ENCODE measurements at regions not wholly inside any gene's neighbourhood (a gene's known extent, or its start where the extent isn't known, plus 50 kb on each side); places are given as distances from the start of the nearest gene placed in this dataset.

DNA sequence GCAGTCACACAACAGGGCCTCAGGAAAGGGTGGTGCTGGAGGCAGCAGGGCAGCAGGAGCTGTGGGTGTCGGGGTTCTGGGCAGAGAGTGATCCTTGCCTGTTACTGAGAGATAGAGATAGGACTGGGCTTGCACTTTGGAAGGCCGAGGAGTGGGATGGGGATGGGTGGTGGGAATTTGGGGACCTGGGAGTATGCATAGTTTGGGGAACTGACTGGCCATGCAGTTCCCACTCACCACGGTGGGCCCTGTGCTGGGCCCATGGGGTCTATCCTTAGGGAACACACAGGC is 192.5 kb upstream of the LINGO1 start (continued):
- TF ChIP-seq CHD7 (IDR thresholded peaks at IDR 0.05; ENCODE audit: insufficient replicate concordance, low read length) = no peak
- no peak for TF ChIP-seq TCF12 (IDR thresholded peaks at IDR 0.05; ENCODE audit: low read depth, low read length)
- TF ChIP-seq RBBP5 (IDR thresholded peaks at IDR 0.05; ENCODE audit: borderline replicate concordance, low read depth, low read length) = no peak
- no peak for TF ChIP-seq SP1 (IDR thresholded peaks at IDR 0.05; ENCODE audit: low read depth, low read length)
- no peak for TF ChIP-seq GTF2F1 (IDR thresholded peaks at IDR 0.05; ENCODE audit: borderline replicate concordance, low read depth, low read length)
- TF ChIP-seq, protein P1, sequence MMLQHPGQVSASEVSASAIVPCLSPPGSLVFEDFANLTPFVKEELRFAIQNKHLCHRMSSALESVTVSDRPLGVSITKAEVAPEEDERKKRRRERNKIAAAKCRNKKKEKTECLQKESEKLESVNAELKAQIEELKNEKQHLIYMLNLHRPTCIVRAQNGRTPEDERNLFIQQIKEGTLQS (IDR thresholded peaks at IDR 0.05; ENCODE audit: insufficient read depth, low read depth, low read length) = no peak
- no peak for TF ChIP-seq CBX5 (IDR thresholded peaks at IDR 0.05; ENCODE audit: low read depth, low read length)
- TF ChIP-seq SUZ12 (IDR thresholded peaks at IDR 0.05; ENCODE audit: low read length) = no peak
- no peak for TF ChIP-seq POLR2A (IDR thresholded peaks at IDR 0.05; ENCODE audit: control extremely low read depth in 1 of 2, low read depth in 2 of 2, low read length in 2 of 2)
- no peak for TF ChIP-seq ZNF274 (IDR thresholded peaks at IDR 0.05; ENCODE audit: borderline replicate concordance, extremely low read depth, low read length)
- TF ChIP-seq BACH1 (IDR thresholded peaks at IDR 0.05; ENCODE audit: low read length) = no peak

Data from H1 (cell line).